Skin epidermis (tissue), 12 donors: ENCODE measurements at regions not wholly inside any gene's neighbourhood (a gene's known extent, or its start where the extent isn't known, plus 50 kb on each side); places are given as distances from the start of the nearest gene placed in this dataset.
"Not testable (repeated sequence)": the region's sequence is repeated elsewhere in the genome, so short reads cannot be mapped to it uniquely, and the experiment has no call there.

Experiments used
- H3K27ac ChIP-seq, 21 experiments: fragments of 200-600 bp; sonication (generic) in 11 of 21; one replicate each; pipeline ENCODE4 v1.5.0; 2020; ENCODE audit warnings: mild to moderate bottlenecking in 3 of 21, inconsistent platforms in 2 of 21, moderate library complexity in 2 of 21
- H3K4me3 ChIP-seq, 7 experiments: fragments of 200-600 bp; sonication (generic) in 2 of 7; one replicate each; pipeline ENCODE4 v1.5.0; 2020; ENCODE audit warnings: inconsistent platforms in 2 of 7, mild to moderate bottlenecking in 2 of 7, moderate library complexity in 1 of 7

DNA sequence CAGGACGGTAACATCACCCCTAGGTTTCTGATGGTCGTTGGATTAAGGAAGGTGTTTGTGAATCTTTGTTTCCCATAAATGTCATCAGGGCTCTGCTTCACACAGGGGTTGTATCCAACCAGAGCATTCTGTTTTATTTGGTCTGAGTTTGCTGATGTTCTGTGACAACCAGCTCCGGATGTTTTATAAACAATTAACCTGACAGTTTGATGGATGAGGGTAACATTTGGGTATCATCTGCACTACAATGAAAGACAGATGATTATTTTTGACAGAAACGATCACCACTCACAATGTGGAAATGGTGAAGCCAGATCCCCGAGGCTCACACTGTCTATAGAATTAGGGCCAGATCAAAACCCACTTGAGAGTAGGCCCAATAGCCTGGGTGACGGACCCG is 107.1 kb downstream of the CDC42EP3 start:
- Histone ChIP-seq H3K4me3 (no peak overlapping the region), H3K27ac (no peak overlapping the region)

DNA sequence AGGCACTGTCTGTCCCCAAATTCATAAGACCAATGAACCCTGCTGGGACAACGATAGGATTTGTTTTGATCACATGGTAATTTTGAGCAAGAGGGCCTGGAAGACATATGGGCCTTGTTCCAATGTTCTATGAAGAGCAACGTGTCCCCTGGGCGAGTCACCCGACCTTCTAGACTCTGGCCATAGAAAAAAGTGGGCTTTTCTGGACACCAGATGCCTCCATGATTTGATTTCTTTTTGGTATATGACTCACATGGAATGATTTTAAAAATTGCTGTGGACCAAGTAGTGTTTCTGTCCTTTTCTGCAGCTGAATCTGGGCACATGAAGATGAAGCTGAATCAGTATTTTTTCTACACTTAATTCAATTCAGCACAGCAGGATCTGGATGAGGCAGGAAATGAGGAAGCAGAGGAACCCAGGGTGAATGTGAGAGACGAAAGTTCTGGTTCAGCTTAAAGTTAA is 104.9 kb downstream of the CDC42EP3 start:
- no peak overlapping the region for H3K4me3 ChIP-seq
- peak overlapping the region in 6 of 21 experiments; percentile 11 to 66 (median 48) for H3K27ac ChIP-seq

DNA sequence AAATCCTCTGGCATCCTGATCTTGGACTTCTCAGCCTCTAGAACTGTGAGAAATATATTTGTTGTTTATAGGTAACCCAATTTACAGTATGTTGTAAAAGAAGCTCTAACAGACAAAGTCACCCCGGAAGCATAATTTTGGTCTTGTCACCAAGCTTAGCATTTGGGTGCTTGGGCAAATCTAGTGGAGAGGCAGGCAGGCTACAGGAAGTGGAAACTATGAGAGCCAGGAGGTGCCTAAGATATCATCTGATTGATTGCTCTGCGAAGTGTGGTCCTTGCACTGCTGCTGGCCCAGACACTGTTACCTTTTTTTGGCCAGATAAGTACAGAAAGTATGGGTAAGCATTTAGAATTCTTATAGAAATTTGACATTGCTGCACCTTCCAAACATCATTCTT is 102.9 kb downstream of the CDC42EP3 start:
- Histone ChIP-seq H3K4me3 (no peak overlapping the region), H3K27ac (peak overlapping the region in 3 of 21 experiments; percentile 8 to 23 (median 12))

DNA sequence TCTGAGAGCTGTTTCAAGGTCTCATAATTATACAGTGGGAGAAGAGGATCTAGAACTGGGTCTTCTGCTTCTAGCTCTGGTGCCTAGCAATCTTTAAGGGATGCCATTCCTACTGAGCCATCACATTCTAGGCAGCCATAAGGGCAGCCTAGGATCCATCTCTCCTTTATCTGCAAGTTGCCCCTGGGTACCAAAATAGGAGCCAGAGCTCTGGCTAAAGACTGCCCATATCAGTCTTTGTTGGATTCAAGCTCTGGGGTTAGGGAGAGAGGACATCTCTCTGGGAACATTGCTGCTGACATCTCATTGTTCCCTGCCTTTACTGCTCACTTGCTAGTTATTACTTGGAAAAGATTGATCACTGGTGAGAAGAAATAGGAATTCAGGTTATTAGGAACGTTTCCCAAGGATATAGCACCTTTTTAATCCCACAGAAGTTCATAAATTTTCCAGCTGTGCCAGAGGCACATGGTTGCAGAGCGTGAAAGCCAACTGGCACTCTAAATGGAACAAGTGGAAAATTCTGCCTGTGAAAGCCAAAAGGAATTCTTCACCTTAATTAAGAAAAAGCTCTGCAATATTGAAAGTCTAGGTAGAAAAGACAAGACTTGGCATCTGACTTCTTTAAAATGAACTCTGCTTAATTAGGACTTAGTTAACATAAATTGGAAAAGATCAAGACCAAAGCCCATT is 102.2 kb downstream of the CDC42EP3 start:
- Histone ChIP-seq H3K27ac (peak overlapping the region in 5 of 21 experiments; percentile 8 to 59 (median 18)), H3K4me3 (no peak overlapping the region)

DNA sequence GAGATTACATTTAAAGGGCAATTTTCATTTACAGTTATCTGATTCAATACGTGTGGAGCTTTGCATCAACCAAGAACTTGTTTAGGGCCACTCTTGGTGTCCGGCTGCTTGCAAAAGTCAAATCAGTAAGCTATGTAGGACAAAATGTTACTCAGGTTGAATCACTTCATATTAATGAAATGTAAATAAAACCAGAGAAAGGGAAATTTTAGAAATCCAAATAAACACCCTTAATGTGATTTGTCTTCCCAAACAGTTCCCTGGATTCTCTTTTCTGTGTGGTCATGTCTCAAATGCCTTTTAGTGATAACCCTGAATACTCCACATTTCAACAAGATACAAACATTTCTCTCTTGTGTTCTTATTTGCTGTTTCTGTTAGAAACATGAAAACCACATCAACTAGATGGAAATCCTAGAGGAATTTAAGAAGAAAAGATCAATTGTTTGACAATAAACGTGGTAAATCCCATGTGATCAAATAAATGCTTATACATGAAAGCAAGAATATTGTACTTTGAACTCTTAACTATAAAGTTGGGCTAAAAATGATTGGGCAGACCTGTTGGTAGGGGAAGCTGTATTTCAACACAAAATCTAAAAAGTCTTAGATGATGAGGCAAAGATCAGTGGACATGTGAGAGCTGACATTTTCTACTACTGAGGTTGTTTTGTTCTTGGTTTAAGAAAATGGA is 101.3 kb downstream of the CDC42EP3 start:
- peak overlapping the region in 7 of 21 experiments; percentile 7 to 64 (median 30) for H3K27ac ChIP-seq
- H3K4me3 ChIP-seq, result no peak overlapping the region

DNA sequence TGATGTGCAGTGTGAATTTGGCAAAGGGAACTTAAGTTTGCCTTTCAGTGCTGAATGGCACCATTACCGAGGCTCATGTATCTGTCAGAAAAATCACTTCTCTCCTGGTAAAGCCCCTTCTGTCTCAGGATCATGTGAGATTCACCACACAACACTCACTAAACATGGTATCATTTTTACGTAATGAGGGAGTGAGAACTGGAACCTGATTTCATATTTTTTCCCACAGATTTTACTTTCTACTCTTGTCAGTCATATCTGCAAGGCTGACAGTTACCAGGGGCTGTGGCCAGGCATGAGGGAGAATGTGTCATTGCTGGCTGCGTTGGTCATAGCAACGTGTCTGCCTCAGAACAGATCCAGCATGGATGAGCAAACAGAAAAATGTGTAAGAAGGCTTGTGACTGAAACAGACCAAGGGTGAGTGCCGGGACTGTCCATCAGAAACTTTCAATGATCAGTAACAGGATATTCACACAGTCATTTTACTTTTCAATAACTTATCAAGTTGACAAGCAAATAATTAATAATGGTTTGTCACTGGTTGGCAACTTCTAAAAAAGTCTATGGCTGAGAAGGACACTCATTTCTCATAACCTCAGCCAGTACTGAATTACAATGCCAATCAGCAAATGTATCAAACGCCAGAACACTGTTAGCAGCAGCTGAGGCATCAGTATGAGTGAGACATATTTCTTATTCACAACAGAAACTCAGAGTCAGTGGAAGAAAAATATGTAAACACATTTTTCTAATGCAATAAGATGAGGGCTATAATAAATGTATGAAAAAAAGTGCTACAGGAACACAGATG is 100.5 kb downstream of the CDC42EP3 start:
- Histone ChIP-seq H3K27ac (peak overlapping the region in 7 of 21 experiments; percentile 10 to 64 (median 43)), H3K4me3 (no peak overlapping the region)

DNA sequence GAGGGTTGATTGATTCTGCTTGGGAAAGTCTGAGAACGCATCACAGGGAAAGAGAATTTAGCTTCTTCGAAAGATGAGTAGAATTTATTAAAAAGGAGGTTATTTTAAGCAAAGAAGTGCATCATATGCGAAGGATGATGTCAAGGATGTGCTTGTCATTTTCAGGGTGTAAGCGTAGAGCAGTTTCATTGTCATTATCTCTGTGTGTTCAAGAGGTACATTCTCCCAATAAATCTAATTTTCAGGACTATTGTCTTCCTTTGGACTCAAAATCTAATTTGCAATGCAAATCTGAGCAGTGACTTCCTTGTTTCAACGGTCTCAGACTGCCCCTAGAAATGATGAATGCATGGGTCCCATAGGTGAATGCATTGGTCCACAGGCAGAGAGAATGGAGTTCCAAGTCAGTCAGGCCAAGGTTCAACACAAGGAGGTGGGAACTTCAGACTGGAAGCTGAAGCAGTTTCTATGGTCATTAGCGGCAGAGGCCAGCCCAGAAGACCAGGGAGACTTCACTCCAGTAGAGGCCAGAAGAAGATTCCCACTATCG is 99.8 kb downstream of the CDC42EP3 start:
- Histone ChIP-seq H3K4me3 (no peak overlapping the region), H3K27ac (peak overlapping the region in 2 of 21 experiments; percentile 37 to 59)

DNA sequence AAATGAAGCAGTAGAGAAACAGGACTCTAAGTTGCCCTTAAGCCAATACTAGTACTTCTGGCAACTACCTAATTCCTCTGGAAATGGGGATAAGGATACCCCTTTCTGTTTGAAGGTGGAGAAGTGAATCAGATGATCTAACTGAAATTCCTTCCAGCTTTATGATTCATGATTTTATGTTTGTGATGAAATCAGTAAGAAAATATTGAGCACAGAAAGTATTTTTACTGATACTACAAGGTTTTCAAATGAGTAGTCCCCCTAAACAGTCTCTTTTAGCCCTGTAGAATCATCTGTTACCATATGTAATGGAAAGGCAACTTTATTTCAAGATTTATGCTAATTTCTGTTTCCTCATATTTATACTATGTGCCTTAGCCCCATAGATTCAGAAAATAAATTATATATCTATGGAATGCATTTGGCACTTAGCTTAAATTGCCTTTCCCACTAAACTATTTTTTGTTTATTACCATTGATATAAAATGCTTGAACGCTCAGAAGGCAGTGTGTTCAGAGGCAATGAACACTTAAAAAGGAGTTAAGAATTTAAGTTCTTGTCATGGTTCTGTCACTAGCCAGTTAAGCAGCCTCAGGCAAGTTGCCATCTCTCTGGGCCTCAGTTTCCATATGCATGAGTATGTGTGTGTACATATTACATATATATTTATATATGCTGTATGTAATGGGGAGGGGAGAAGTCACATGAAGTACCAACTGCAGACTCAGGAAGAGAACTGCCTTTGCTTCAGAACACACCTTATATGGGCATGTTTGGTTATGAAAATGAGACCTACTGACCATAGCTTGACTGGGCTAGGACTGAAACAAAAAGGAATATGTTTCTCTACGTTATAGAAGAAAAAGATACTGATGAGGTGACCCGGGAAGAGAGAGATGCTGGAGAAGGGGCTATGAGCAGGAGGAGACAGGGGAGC is 97.7 kb downstream of the CDC42EP3 start:
- H3K4me3 ChIP-seq, result no peak overlapping the region
- no peak overlapping the region for H3K27ac ChIP-seq

DNA sequence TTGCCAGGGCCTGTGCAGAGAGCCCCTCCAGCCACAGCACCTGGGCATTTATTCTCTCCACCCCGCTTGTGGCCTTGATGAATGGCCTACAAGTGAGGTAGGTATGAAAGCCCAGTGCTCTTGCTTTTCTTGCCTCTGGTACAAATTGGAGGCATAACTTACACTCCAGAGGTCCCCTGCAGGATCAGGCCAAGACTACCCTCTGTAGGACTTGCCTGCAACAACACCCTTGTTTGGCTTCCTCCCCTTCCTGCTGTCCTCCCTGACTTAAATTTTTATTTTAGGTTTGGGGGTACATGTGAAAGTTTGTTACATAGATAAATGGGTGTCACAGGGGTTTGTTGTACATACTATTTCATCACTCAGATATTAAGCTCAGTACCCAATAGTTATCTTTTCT is 95.7 kb downstream of the CDC42EP3 start:
- no peak overlapping the region for H3K27ac ChIP-seq

DNA sequence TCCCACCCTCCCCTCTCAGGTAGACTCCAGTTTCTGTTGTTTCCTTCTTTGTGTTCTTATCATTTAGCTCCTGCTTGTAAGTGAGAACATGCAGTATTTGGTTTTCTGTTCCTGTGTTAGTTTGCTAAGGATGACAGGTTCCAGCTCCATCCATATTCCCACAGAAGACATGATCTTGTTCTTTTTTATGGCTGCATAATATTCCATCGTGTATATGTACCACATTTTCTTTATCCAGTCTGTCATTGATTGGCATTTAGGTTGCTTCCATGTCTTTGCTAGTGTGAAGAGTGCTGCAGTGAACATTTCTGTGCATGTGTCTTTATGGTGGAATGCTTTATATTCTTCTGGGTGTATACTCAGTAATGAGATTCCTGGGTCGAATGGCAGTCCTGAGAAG is 95.2 kb downstream of the CDC42EP3 start:
- H3K4me3 ChIP-seq, H3K27ac ChIP-seq: not testable (repeated sequence)

More for the DNA sequence above, 95.7 kb downstream of the CDC42EP3 start:
- no peak overlapping the region for H3K4me3 ChIP-seq

DNA sequence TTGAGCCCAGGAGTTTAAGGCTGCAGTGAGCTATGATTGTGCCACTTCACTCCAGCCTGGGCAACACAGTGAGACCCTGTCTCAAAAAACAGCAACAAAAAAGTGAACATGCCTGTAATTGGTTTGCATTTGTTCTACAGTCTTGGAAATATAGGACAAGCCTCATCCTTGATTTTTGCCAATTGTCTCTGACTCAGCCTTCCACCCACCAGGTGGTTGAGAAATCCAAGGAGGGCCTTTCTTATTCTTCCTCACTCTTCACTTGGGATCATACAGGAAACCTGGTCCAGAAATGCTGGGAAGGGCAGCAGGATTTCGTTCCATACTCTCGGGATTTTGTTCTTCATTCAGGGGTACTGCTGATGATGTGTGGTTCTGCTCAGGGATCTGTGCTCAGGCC is 94.6 kb downstream of the CDC42EP3 start:
- H3K4me3 ChIP-seq, result no peak overlapping the region
- no peak overlapping the region for H3K27ac ChIP-seq

DNA sequence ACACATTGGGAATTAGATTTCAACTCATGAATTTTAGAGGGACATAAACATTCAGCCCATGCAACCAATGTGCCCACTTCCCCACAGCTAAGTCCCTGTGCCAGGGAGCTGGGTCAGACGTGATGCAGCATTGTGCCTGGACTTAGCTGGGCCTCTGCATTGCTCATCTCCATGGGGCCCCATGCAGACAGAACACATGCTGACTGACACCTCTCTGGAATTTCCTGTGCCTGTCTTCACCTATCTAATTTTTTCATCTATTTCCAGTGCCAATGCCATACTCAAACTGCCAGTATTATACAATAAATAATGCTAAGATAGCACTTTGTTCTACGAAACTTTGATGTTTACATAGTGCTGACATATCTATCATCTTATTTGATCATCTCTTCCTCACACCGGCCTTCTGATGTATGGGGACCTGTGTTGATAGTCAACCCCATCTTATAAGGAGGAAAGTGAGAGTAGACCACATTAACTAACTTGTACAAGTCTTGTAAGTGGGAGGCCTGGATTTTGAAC is 92.2 kb downstream of the CDC42EP3 start:
- no peak overlapping the region for H3K4me3 ChIP-seq
- H3K27ac ChIP-seq, result no peak overlapping the region

DNA sequence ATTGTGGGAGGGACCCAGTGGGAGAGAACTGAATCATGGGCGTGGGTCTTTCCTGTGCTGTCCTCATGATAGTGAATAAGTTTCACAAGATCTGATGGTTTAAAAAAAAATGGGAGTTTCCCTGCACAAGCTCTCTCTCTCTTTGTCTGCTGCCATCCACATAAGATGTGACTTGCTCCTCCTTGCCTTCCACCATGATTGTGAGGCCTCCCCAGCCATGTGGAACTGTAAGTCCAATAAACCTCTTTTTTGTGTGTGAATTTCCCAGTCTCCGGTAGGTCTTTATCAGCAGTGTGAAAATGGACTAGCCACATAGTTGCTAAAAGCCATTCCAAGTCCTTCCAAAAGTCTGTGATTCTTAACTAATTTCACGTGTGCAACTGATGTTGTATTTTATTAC is 91.5 kb downstream of the CDC42EP3 start:
- not testable (repeated sequence) for H3K27ac ChIP-seq, H3K4me3 ChIP-seq

DNA sequence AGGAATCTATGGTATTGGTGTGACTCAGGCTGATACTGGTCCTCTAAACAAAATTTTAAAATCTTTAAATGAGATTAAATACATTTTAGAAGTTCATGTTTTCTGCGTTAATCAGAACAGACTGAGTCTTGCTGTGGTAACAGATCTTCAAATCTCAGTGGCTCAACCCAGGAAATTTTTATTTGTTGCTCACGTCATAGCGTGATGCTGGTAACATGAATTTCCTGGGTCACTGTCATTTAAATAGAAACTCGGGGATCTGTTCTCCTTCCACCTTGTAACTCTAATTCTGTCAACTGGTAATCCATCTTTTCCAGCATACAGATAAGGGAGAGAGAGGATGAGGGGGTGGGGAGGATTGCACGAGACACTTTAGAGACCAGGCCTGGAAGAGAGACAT is 90.0 kb downstream of the CDC42EP3 start:
- no peak overlapping the region for H3K4me3 ChIP-seq

DNA sequence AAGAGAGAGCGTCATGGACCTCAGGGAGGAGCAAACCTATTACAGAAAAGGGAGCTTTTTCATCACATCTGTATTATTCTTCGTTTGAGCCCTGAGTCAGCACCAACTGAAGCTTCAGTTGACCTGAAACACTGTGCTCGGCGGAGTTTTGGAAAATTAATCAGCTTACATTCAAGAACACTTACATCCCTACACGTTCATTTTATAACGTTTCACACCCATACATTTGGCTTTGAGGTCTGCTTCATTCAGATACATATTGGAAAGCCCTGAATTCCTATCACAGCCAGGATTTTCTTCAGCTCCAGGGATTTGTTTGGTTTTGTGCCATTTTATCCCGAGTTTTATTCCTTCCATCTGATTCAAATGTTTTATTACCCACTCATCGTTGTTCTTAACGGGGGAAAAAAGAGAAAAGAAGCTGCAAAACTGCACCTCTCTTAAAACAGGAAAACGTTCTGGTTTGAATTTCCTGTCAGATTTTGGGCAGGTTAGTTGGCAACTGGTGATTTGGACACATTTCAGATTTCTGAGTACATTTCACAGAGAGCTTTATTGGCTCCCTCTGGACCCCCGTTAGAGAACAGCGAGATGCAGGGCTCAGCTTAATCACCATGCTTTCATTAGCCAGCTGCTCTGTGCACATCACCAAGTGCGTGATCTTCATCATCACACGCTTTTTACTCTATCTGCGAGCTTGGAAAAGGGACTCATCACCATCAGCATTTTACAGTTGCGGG is 88.8 kb downstream of the CDC42EP3 start:
- H3K4me3 ChIP-seq, result no peak overlapping the region
- H3K27ac ChIP-seq, result peak overlapping the region in 14 of 21 experiments; percentile 8 to 93 (median 48)

More for the DNA sequence above, 90.0 kb downstream of the CDC42EP3 start:
- peak overlapping the region in 1 of 21 experiments; percentile 34 for H3K27ac ChIP-seq

DNA sequence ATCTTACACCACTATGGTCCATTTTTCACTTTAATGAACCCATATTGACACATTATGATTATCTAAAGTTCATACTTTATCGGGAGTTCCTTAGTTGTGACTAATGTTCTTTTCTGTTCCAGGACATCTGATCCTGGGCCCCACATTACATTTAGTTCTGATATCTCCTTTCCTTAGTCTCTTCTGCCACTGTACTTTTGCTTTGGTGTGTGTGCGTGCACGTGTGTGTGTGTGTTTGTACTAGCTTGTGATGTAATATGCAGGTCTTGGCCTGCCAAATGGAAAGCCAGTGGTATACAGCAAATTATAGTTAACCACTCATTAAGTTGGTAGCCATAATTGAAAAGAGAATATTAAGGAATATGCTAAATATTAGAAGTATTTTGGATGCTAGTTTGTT is 88.0 kb downstream of the CDC42EP3 start:
- H3K27ac ChIP-seq, result peak overlapping the region in 9 of 21 experiments; percentile 21 to 93 (median 54)
- H3K4me3 ChIP-seq, result no peak overlapping the region

DNA sequence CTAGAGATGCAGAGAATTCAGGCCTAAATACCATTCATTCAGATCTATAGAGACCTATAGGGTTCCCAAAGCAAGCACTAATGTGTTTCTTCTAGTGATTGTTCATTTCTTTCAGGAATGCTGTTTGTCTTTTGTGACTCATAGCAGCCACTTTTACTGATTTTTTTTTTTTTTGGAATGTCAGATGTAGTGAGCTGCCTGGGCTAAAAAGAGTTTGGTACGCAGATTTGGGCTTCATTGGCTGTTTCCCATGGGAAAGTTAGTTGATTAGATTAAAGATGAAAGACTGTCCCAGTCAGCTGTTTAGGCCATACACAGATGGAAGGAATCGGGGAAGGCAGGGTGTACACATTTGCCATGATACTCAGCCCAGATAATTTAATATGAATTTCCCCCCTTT is 87.6 kb downstream of the CDC42EP3 start:
- peak overlapping the region in 7 of 21 experiments; percentile 5 to 93 (median 61) for H3K27ac ChIP-seq
- no peak overlapping the region for H3K4me3 ChIP-seq
